ENCODE measurements at regions not wholly inside any gene's neighbourhood (a gene's known extent, or its start where the extent isn't known, plus 50 kb on each side); places are given as distances from the start of the nearest gene placed in this dataset.

GRCh38 chr7:91685544-91685943 is 195.0 kb downstream of the MTERF1 start:
- ATAC-seq (no peak), FAIRE-seq (no peak), DNase-seq (ENCODE audit: extremely low read depth in 1 of 4, low spot score in 3 of 4) (peak in 1 of 4 experiments; percentile 19)
- TF ChIP-seq MEF2D (tag; conservative IDR thresholded peaks at IDR 0.05; ENCODE audit: low read depth): 0 out of 2 replicates have a peak, but pooled peaks have one; percentile 43
- no peak for TF ChIP-seq RBM17 (IDR thresholded peaks at IDR 0.05; ENCODE audit: borderline replicate concordance, low read depth, low read length)
- TF ChIP-seq RFX1 (IDR thresholded peaks at IDR 0.05): no peak
- TF ChIP-seq CBFA2T3 (IDR thresholded peaks at IDR 0.05): peak; percentile 27; the same call in 1 of the 2 replicates
- no peak for TF ChIP-seq ZNF224 (CRISPR knock-in tag; IDR thresholded peaks at IDR 0.05)
- peak; percentile 59 for TF ChIP-seq HMBOX1 (IDR thresholded peaks at IDR 0.05)
- peak; percentile 17; the same call in 1 of the 2 replicates for TF ChIP-seq SMARCE1 (IDR thresholded peaks at IDR 0.05)
- peak; percentile 73 for TF ChIP-seq NFIC (IDR thresholded peaks at IDR 0.05)
- no peak for TF ChIP-seq CBX8 (IDR thresholded peaks at IDR 0.05; ENCODE audit: borderline replicate concordance, extremely low read depth, low read depth, low read length, poor library complexity, severe bottlenecking)
- TF ChIP-seq FOSL1 (tag; conservative IDR thresholded peaks at IDR 0.05): peak; percentile 56
- TF ChIP-seq ADNP (tag; IDR thresholded peaks at IDR 0.05): no peak
- no peak for TF ChIP-seq SAFB2 (IDR thresholded peaks at IDR 0.05; ENCODE audit: borderline replicate concordance, low read depth, low read length, severe bottlenecking)
- peak; percentile 36 for TF ChIP-seq ARID1B (IDR thresholded peaks at IDR 0.05)
- TF ChIP-seq ATF2 (CRISPR knock-in tag; IDR thresholded peaks at IDR 0.05): no peak
- no peak for TF ChIP-seq ZNF76 (CRISPR knock-in tag; IDR thresholded peaks at IDR 0.05; ENCODE audit: borderline replicate concordance)
- intact Hi-C loops (cut with micrococcal nuclease) (no loop called here), in situ Hi-C loops (cut with MboI) (no loop called here)
- Histone ChIP-seq H3K27me3 (ENCODE audit: control insufficient read depth in 2 of 2, insufficient read depth in 2 of 2, low read length in 2 of 2) (no peaks in the 10 kb centered on the region), H3K4me1 (replicated peaks in 1 of 2; ENCODE audit: control insufficient read depth in 2 of 2, insufficient read depth in 2 of 2, low read length in 2 of 2) (no peaks in the 10 kb centered on the region; a peak in 1 of 5 replicates), H3K9me1 (ENCODE audit: control insufficient read depth, insufficient read depth, low read length) (no peaks in the 10 kb centered on the region), H3K9me3 (replicated peaks; ENCODE audit: control insufficient read depth, insufficient read depth, low read depth, low read length) (no peaks in the 10 kb centered on the region; the same call in 1 of the 2 replicates), H3K36me3 (ENCODE audit: control insufficient read depth, insufficient read depth, low read length) (no peaks in the 10 kb centered on the region), H3K79me2 (ENCODE audit: control insufficient read depth, insufficient read depth, low read length) (no peaks in the 10 kb centered on the region), H3K27ac (ENCODE audit: extremely low read depth, low read depth, low read length) (no peak overlapping the region), H3K4me2 (ENCODE audit: insufficient read depth, low read length) (no peak overlapping the region), H2AFZ (ENCODE audit: low read depth, low read length) (no peak overlapping the region), H3K9ac (ENCODE audit: insufficient read depth in 1 of 2, low read depth in 2 of 2, low read length in 2 of 2) (no peak overlapping the region), H4K20me1 (replicated peaks; ENCODE audit: control insufficient read depth, insufficient read depth, low read length) (no peaks in the 10 kb centered on the region), H3K4me3 (no peak overlapping the region)
- 0% methylated on average over 1 of the region's 1 CpG for WGBS (ENCODE audit: insufficient coverage, low coverage, missing lambda C conversion rate)
- CTCF ChIA-PET (ENCODE audit: low intra/inter-chr PET ratio): no interaction called here
- no TSS peak for BruUV-seq (replicated peaks)
- POLR2A ChIA-PET: interaction anchor here (0.7 kb wide), 1 partner anchor 278 kb away, joined by 3 read pairs; no protein-coding TSS in a partner anchor
